ENCODE measurements at regions not wholly inside any gene's neighbourhood (a gene's known extent, or its start where the extent isn't known, plus 50 kb on each side); places are given as distances from the start of the nearest gene placed in this dataset.

DNA sequence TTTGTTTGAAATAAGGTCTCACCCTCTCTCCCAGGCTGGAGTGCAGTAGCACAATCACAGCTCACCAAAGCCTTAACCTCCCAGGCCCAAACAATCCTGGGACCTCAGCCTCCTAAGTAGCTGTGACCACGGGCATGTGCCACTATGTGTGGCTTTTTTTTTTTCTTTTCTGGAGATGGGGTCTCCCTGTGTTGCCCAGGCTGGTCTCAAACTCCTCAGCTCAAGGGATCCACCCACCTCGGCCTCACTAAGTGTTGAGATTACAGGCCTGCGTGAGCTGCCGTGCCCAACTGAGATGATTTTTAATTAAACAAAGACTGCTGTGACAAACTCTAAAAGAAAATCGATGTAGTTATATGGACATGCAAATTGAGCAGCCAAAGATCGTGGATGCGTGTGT, 768.4 kb upstream of the ADGRL2 start:
- TF ChIP-seq, protein P1, sequence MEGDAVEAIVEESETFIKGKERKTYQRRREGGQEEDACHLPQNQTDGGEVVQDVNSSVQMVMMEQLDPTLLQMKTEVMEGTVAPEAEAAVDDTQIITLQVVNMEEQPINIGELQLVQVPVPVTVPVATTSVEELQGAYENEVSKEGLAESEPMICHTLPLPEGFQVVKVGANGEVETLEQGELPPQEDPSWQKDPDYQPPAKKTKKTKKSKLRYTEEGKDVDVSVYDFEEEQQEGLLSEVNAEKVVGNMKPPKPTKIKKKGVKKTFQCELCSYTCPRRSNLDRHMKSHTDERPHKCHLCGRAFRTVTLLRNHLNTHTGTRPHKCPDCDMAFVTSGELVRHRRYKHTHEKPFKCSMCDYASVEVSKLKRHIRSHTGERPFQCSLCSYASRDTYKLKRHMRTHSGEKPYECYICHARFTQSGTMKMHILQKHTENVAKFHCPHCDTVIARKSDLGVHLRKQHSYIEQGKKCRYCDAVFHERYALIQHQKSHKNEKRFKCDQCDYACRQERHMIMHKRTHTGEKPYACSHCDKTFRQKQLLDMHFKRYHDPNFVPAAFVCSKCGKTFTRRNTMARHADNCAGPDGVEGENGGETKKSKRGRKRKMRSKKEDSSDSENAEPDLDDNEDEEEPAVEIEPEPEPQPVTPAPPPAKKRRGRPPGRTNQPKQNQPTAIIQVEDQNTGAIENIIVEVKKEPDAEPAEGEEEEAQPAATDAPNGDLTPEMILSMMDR (IDR thresholded peaks at IDR 0.05 in 8 of 11, conservative IDR thresholded peaks at IDR 0.05 in 3 of 11), result no peak
- TF ChIP-seq POLR2AphosphoS5 (IDR thresholded peaks at IDR 0.05), result no peak
